Fibroblast of lung (primary cell): ENCODE measurements at regions not wholly inside any gene's neighbourhood (a gene's known extent, or its start where the extent isn't known, plus 50 kb on each side); places are given as distances from the start of the nearest gene placed in this dataset.

Experiments used
- DNase-seq, 2 donors: peaks; one replicate each; pipeline versions ENCODE4 v3.0.0 to v3.0.0-alpha.2; 2010; ENCODE audit warnings: low read depth in 2 of 2
- H2AFZ ChIP-seq: 2 replicates; pipeline ENCODE4 v1.5.1; 2012; ENCODE audit warnings: low read length, control low read depth, inconsistent platforms
- H3K27ac ChIP-seq: 2 replicates; pipeline ENCODE4 v1.5.1; 2011; ENCODE audit warnings: low read length, control low read depth; ENCODE audit not compliant: insufficient read depth
- H3K27me3 ChIP-seq: 2 replicates; pipeline ENCODE4 v1.5.1; 2011; ENCODE audit warnings: mild to moderate bottlenecking, low read length; ENCODE audit not compliant: control insufficient read depth, insufficient read depth
- H3K36me3 ChIP-seq: 2 replicates; pipeline ENCODE4 v1.5.1; 2011; ENCODE audit warnings: low read length; ENCODE audit not compliant: control insufficient read depth, insufficient read depth
- H3K4me1 ChIP-seq: 2 replicates; pipeline ENCODE4 v1.5.1; 2011; ENCODE audit warnings: low read length; ENCODE audit not compliant: control insufficient read depth, insufficient read depth; ENCODE audit errors: extremely low read depth
- H3K4me2 ChIP-seq: 2 replicates; pipeline ENCODE4 v1.5.1; 2011; ENCODE audit warnings: low read length, control low read depth; ENCODE audit not compliant: insufficient read depth; ENCODE audit errors: extremely low read depth
- H3K4me3 ChIP-seq, 4 experiments: fragments of 200-600 bp in 1 of 4; sonication (generic) in 1 of 4; replicated peaks in 1 of 4; 2 replicates each; pipeline ENCODE4 v1.5.1; 2011 to 2016; ENCODE audit warnings: low read length in 4 of 4, low read depth in 3 of 4, mild to moderate bottlenecking in 3 of 4, control low read depth in 2 of 4, inconsistent platforms in 1 of 4, mixed read lengths in 1 of 4; ENCODE audit not compliant: insufficient read depth in 1 of 4; ENCODE audit errors: control extremely low read depth in 1 of 4
- H3K79me2 ChIP-seq: 2 replicates; pipeline ENCODE4 v1.5.1; 2012; ENCODE audit warnings: mild to moderate bottlenecking, low read length, inconsistent platforms; ENCODE audit not compliant: control insufficient read depth, insufficient read depth
- H3K9ac ChIP-seq: 2 replicates; pipeline ENCODE4 v1.5.1; 2011; ENCODE audit warnings: mild to moderate bottlenecking, low read length, control low read depth; ENCODE audit not compliant: insufficient read depth
- H3K9me3 ChIP-seq: 2 replicates; pipeline ENCODE4 v1.5.1; 2012; ENCODE audit warnings: low read depth, low read length; ENCODE audit not compliant: control insufficient read depth, insufficient read depth
- H4K20me1 ChIP-seq: 2 replicates; pipeline ENCODE4 v1.5.1; 2011; ENCODE audit warnings: low read length; ENCODE audit not compliant: control insufficient read depth, insufficient read depth; ENCODE audit errors: extremely low read depth
- CTCF ChIP-seq, 2 donors: IDR thresholded peaks in 1 of 2; conservative IDR thresholded peaks in 1 of 2; 1 replicate in 1 of 2; 2 replicates in 1 of 2; pipeline ENCODE4 v1.5.1; 2011 to 2012; ENCODE audit warnings: low read length in 2 of 2, control low read depth in 1 of 2, inconsistent platforms in 1 of 2, low read depth in 1 of 2, mild to moderate bottlenecking in 1 of 2
- EZH2 ChIP-seq: IDR thresholded peaks from 2 replicates; pipeline ENCODE4 v1.5.1; 2012; ENCODE audit warnings: low read length, control low read depth, mild to moderate bottlenecking; ENCODE audit errors: missing control alignments

GRCh38 chr10:120285408-120285807, 171.6 kb upstream of the PLPP4 start:
- no peaks in the 10 kb centered on the region for H4K20me1 ChIP-seq
- no peak overlapping the region for H2AFZ ChIP-seq
- no peaks in the 10 kb centered on the region for H3K79me2 ChIP-seq
- H3K9me3 ChIP-seq, result no peaks in the 10 kb centered on the region
- no peaks in the 10 kb centered on the region for H3K27me3 ChIP-seq
- no peak overlapping the region for H3K27ac ChIP-seq
- no peaks in the 10 kb centered on the region for H3K4me1 ChIP-seq
- H3K36me3 ChIP-seq, result no peaks in the 10 kb centered on the region
- H3K4me3 ChIP-seq, result no peak overlapping the region
- DNase-seq, result no peak
- TF ChIP-seq EZH2 (no peak), CTCF (conservative IDR thresholded peaks at IDR 0.05 in 1 of 2, IDR thresholded peaks at IDR 0.05 in 1 of 2; ENCODE audit: low read depth in 1 of 2, low read length in 2 of 2) (no peak)
- H3K9ac ChIP-seq, result no peak overlapping the region
- H3K4me2 ChIP-seq, result no peak overlapping the region

GRCh38 chr10:120286280-120286679, 170.7 kb upstream of the PLPP4 start:
- DNase-seq, result no peak
- H3K4me2 ChIP-seq, result no peak overlapping the region
- H3K4me1 ChIP-seq, result no peaks in the 10 kb centered on the region
- no peaks in the 10 kb centered on the region for H3K27me3 ChIP-seq
- H3K9ac ChIP-seq, result no peak overlapping the region
- no peak overlapping the region for H3K4me3 ChIP-seq
- no peak overlapping the region for H3K27ac ChIP-seq
- no peaks in the 10 kb centered on the region for H3K36me3 ChIP-seq
- no peak overlapping the region for H2AFZ ChIP-seq
- H3K9me3 ChIP-seq, result no peaks in the 10 kb centered on the region
- H3K79me2 ChIP-seq, result no peaks in the 10 kb centered on the region
- H4K20me1 ChIP-seq, result no peaks in the 10 kb centered on the region
- no peak for TF ChIP-seq CTCF (conservative IDR thresholded peaks at IDR 0.05 in 1 of 2, IDR thresholded peaks at IDR 0.05 in 1 of 2; ENCODE audit: low read depth in 1 of 2, low read length in 2 of 2)
- TF ChIP-seq EZH2, result no peak

- H3K4me2 ChIP-seq, result no peak overlapping the region
- no peak overlapping the region for H3K9ac ChIP-seq
- no peaks in the 10 kb centered on the region for H3K79me2 ChIP-seq
- DNase-seq, result no peak
- TF ChIP-seq CTCF (conservative IDR thresholded peaks at IDR 0.05 in 1 of 2, IDR thresholded peaks at IDR 0.05 in 1 of 2; ENCODE audit: low read depth in 1 of 2, low read length in 2 of 2), result no peak
- TF ChIP-seq EZH2, result no peak
- H3K9me3 ChIP-seq, result no peaks in the 10 kb centered on the region
- no peak overlapping the region for H3K4me3 ChIP-seq
- H3K4me1 ChIP-seq, result no peaks in the 10 kb centered on the region
- H3K27ac ChIP-seq, result no peak overlapping the region
- H2AFZ ChIP-seq, result no peak overlapping the region
- H3K27me3 ChIP-seq, result no peaks in the 10 kb centered on the region
- no peaks in the 10 kb centered on the region for H3K36me3 ChIP-seq
- no peaks in the 10 kb centered on the region for H4K20me1 ChIP-seq
Observed at GRCh38 chr10:120300513-120300912, 156.5 kb upstream of the PLPP4 start.
